HG02852 (cell line): ENCODE measurements at regions not wholly inside any gene's neighbourhood (a gene's known extent, or its start where the extent isn't known, plus 50 kb on each side); places are given as distances from the start of the nearest gene placed in this dataset.
"Not testable (repeated sequence)": the region's sequence is repeated elsewhere in the genome, so short reads cannot be mapped to it uniquely, and the experiment has no call there.

Source experiments
- ATAC-seq: cut with Tn5 transposase; IDR thresholded peaks from one replicate; pipeline ENCODE4 v1.9.1; 2021; ENCODE audit warnings: mild to moderate bottlenecking, moderate library complexity; ENCODE audit not compliant: unreplicated experiment

- no peak for ATAC-seq
Measured at GRCh38 chr11:98409069-98409468, 611.7 kb upstream of the CNTN5 start.

GRCh38 chr11:98411777-98412176 is 609.0 kb upstream of the CNTN5 start:
- no peak for ATAC-seq

GRCh38 chr11:98417256-98417755 is 603.4 kb upstream of the CNTN5 start:
- ATAC-seq: no peak

- ATAC-seq: no peak
Measured at GRCh38 chr11:98423933-98424332, 596.8 kb upstream of the CNTN5 start.

GRCh38 chr11:98424773-98425172 is 596.0 kb upstream of the CNTN5 start:
- ATAC-seq: not testable (repeated sequence)

- ATAC-seq: no peak
Measured at GRCh38 chr11:98431463-98432359, 589.0 kb upstream of the CNTN5 start.

GRCh38 chr11:98434296-98434695 is 586.5 kb upstream of the CNTN5 start:
- ATAC-seq: no peak

GRCh38 chr11:98453378-98453777 is 567.4 kb upstream of the CNTN5 start:
- no peak for ATAC-seq

- ATAC-seq: no peak
Measured at GRCh38 chr11:98455500-98456307, 565.0 kb upstream of the CNTN5 start.

GRCh38 chr11:98456308-98456680 is 564.5 kb upstream of the CNTN5 start:
- no peak for ATAC-seq

GRCh38 chr11:98495016-98495415 is 525.7 kb upstream of the CNTN5 start:
- no peak for ATAC-seq

- ATAC-seq: no peak
Measured at GRCh38 chr11:98495601-98496000, 525.1 kb upstream of the CNTN5 start.

- no peak for ATAC-seq
Measured at GRCh38 chr11:98507208-98507607, 513.5 kb upstream of the CNTN5 start.

- ATAC-seq: no peak
Measured at GRCh38 chr11:98512938-98513337, 507.8 kb upstream of the CNTN5 start.

GRCh38 chr11:98531576-98531975 is 489.2 kb upstream of the CNTN5 start:
- no peak for ATAC-seq

- ATAC-seq: no peak
Measured at GRCh38 chr11:98536023-98536422, 484.7 kb upstream of the CNTN5 start.

- not testable (repeated sequence) for ATAC-seq
Measured at GRCh38 chr11:98538358-98538757, 482.4 kb upstream of the CNTN5 start.

- ATAC-seq: no peak
Measured at GRCh38 chr11:98545544-98546175, 475.1 kb upstream of the CNTN5 start.

GRCh38 chr11:98549571-98549970 is 471.2 kb upstream of the CNTN5 start:
- ATAC-seq: no peak

GRCh38 chr11:98559961-98560360 is 460.8 kb upstream of the CNTN5 start:
- ATAC-seq: no peak

- no peak for ATAC-seq
Measured at GRCh38 chr11:98561252-98561651, 459.5 kb upstream of the CNTN5 start.
